Epithelial cell of proximal tubule (primary cell): ENCODE measurements at regions not wholly inside any gene's neighbourhood (a gene's known extent, or its start where the extent isn't known, plus 50 kb on each side); places are given as distances from the start of the nearest gene placed in this dataset.

Source experiments
- DNase-seq: peaks from one replicate; pipeline ENCODE4 v3.0.0-alpha.2; 2011; ENCODE audit warnings: low read depth
- H3K4me3 ChIP-seq: 2 replicates; pipeline ENCODE4 v1.5.1; 2011; ENCODE audit warnings: low read depth, mild to moderate bottlenecking, low read length
- CTCF ChIP-seq: conservative IDR thresholded peaks from 2 replicates; pipeline ENCODE4 v1.5.1; 2012; ENCODE audit warnings: low read depth, mild to moderate bottlenecking, low read length

GRCh38 chr6:4584801-4585200 lies 191.4 kb upstream of the CDYL start:
- TF ChIP-seq CTCF = no peak
- DNase-seq = no peak
- H3K4me3 ChIP-seq = no peak overlapping the region

- no peak for DNase-seq
- no peak overlapping the region for H3K4me3 ChIP-seq
- no peak for TF ChIP-seq CTCF
Measured at GRCh38 chr6:4582506-4583417, 193.4 kb upstream of the CDYL start.

- no peak overlapping the region for H3K4me3 ChIP-seq
- DNase-seq = peak; percentile 42
- TF ChIP-seq CTCF = no peak
Measured at GRCh38 chr6:4581468-4582385, 194.5 kb upstream of the CDYL start.

- TF ChIP-seq CTCF = no peak
- no peak for DNase-seq
- no peak overlapping the region for H3K4me3 ChIP-seq
Measured at GRCh38 chr6:4580361-4580760, 195.8 kb upstream of the CDYL start.

GRCh38 chr6:4577406-4577805 lies 198.8 kb upstream of the CDYL start:
- no peak for TF ChIP-seq CTCF
- peak; percentile 26 for DNase-seq
- no peak overlapping the region for H3K4me3 ChIP-seq

GRCh38 chr6:4575714-4576113 lies 200.5 kb upstream of the CDYL start:
- no peak overlapping the region for H3K4me3 ChIP-seq
- DNase-seq = no peak

More at GRCh38 chr6:4575714-4576113, 200.5 kb upstream of the CDYL start:
- TF ChIP-seq CTCF = no peak
